ENCODE measurements at regions not wholly inside any gene's neighbourhood (a gene's known extent, or its start where the extent isn't known, plus 50 kb on each side); places are given as distances from the start of the nearest gene placed in this dataset.

GRCh38 chr17:69947027-69947759 is 127.8 kb upstream of the KCNJ16 start:
- TF ChIP-seq EZH2phosphoT487 (IDR thresholded peaks at IDR 0.05; ENCODE audit: low read depth) (no peak), CTCF (IDR thresholded peaks at IDR 0.05; ENCODE audit: low read depth, low read length) (no peak)
- Histone ChIP-seq H2AFZ (ENCODE audit: low read depth, low read length) (no peak overlapping the region), H3K4me1 (ENCODE audit: low read length) (no peaks in the 10 kb centered on the region), H3K27me3 (ENCODE audit: low read depth, low read length) (no peaks in the 10 kb centered on the region), H3K4me2 (ENCODE audit: low read length) (no peak overlapping the region), H3K9me3 (ENCODE audit: insufficient read depth, low read length) (no peaks in the 10 kb centered on the region), H3K36me3 (replicated peaks; ENCODE audit: low read depth, low read length) (no peaks in the 10 kb centered on the region), H3K27ac (ENCODE audit: low read length) (no peak overlapping the region), H3K9ac (ENCODE audit: low read length) (no peak overlapping the region), H3K79me2 (ENCODE audit: low read length) (no peaks in the 10 kb centered on the region), H3K4me3 (ENCODE audit: low read length) (no peak overlapping the region), H4K20me1 (ENCODE audit: insufficient read depth, low read length) (no peaks in the 10 kb centered on the region)

- Histone ChIP-seq H3K4me3 (ENCODE audit: low read length) (no peak overlapping the region), H3K9ac (ENCODE audit: low read length) (no peak overlapping the region), H3K27ac (ENCODE audit: low read length) (no peak overlapping the region), H3K4me2 (ENCODE audit: low read length) (no peak overlapping the region), H2AFZ (ENCODE audit: low read depth, low read length) (no peak overlapping the region), H3K79me2 (ENCODE audit: low read length) (no peaks in the 10 kb centered on the region), H3K9me3 (ENCODE audit: insufficient read depth, low read length) (no peaks in the 10 kb centered on the region), H4K20me1 (ENCODE audit: insufficient read depth, low read length) (no peaks in the 10 kb centered on the region), H3K4me1 (ENCODE audit: low read length) (no peaks in the 10 kb centered on the region), H3K36me3 (replicated peaks; ENCODE audit: low read depth, low read length) (no peaks in the 10 kb centered on the region), H3K27me3 (ENCODE audit: low read depth, low read length) (no peaks in the 10 kb centered on the region)
- no peak for TF ChIP-seq EZH2phosphoT487 (IDR thresholded peaks at IDR 0.05; ENCODE audit: low read depth)
- TF ChIP-seq CTCF (IDR thresholded peaks at IDR 0.05; ENCODE audit: low read depth, low read length) = no peak
Observed at GRCh38 chr17:69948406-69948805, 126.6 kb upstream of the KCNJ16 start.

GRCh38 chr17:69949496-69949895 is 125.5 kb upstream of the KCNJ16 start:
- no peaks in the 10 kb centered on the region for H4K20me1 ChIP-seq (ENCODE audit: insufficient read depth, low read length)
- no peak overlapping the region for H3K27ac ChIP-seq (ENCODE audit: low read length)
- no peak overlapping the region for H3K4me2 ChIP-seq (ENCODE audit: low read length)
- no peaks in the 10 kb centered on the region for H3K79me2 ChIP-seq (ENCODE audit: low read length)
- H2AFZ ChIP-seq (ENCODE audit: low read depth, low read length) = no peak overlapping the region
- H3K4me1 ChIP-seq (ENCODE audit: low read length) = no peaks in the 10 kb centered on the region
- H3K9me3 ChIP-seq (ENCODE audit: insufficient read depth, low read length) = no peaks in the 10 kb centered on the region
- no peaks in the 10 kb centered on the region for H3K36me3 ChIP-seq (replicated peaks; ENCODE audit: low read depth, low read length)
- H3K9ac ChIP-seq (ENCODE audit: low read length) = no peak overlapping the region
- no peak overlapping the region for H3K4me3 ChIP-seq (ENCODE audit: low read length)
- no peaks in the 10 kb centered on the region for H3K27me3 ChIP-seq (ENCODE audit: low read depth, low read length)
- TF ChIP-seq CTCF (IDR thresholded peaks at IDR 0.05; ENCODE audit: low read depth, low read length) (no peak), EZH2phosphoT487 (IDR thresholded peaks at IDR 0.05; ENCODE audit: low read depth) (no peak)

GRCh38 chr17:69949973-69950695 is 124.9 kb upstream of the KCNJ16 start:
- Histone ChIP-seq H3K27me3 (ENCODE audit: low read depth, low read length) (no peaks in the 10 kb centered on the region), H3K27ac (ENCODE audit: low read length) (no peak overlapping the region), H3K4me3 (ENCODE audit: low read length) (no peak overlapping the region), H3K4me2 (ENCODE audit: low read length) (no peak overlapping the region), H3K79me2 (ENCODE audit: low read length) (no peaks in the 10 kb centered on the region), H3K9ac (ENCODE audit: low read length) (no peak overlapping the region), H3K9me3 (ENCODE audit: insufficient read depth, low read length) (no peaks in the 10 kb centered on the region), H4K20me1 (ENCODE audit: insufficient read depth, low read length) (no peaks in the 10 kb centered on the region), H2AFZ (ENCODE audit: low read depth, low read length) (no peak overlapping the region), H3K4me1 (ENCODE audit: low read length) (no peaks in the 10 kb centered on the region), H3K36me3 (replicated peaks; ENCODE audit: low read depth, low read length) (no peaks in the 10 kb centered on the region)
- TF ChIP-seq EZH2phosphoT487 (IDR thresholded peaks at IDR 0.05; ENCODE audit: low read depth) (no peak), CTCF (IDR thresholded peaks at IDR 0.05; ENCODE audit: low read depth, low read length) (no peak)
